Transverse colon (tissue), 4 donors: ENCODE measurements at regions not wholly inside any gene's neighbourhood (a gene's known extent, or its start where the extent isn't known, plus 50 kb on each side); places are given as distances from the start of the nearest gene placed in this dataset.

Experiments used
- DNase-seq: peaks from one replicate; pipeline ENCODE4 v3.0.0-alpha.2; 2019
- H3K27ac ChIP-seq, 4 donors: fragments of 200-600 bp; sonication (generic); 2 replicates each; pipeline ENCODE4 v1.5.1; 2016 to 2018; ENCODE audit warnings: inconsistent platforms in 4 of 4
- H3K27me3 ChIP-seq: fragments of 200-600 bp; sonication (generic); 2 replicates; pipeline ENCODE4 v1.5.1; 2017; ENCODE audit warnings: inconsistent platforms
- H3K36me3 ChIP-seq, 4 donors: fragments of 200-600 bp; sonication (generic); 2 replicates each; pipeline ENCODE4 v1.5.1; 2017 to 2019; ENCODE audit warnings: inconsistent platforms in 4 of 4
- H3K4me1 ChIP-seq, 4 donors: fragments of 200-600 bp; sonication (generic); 2 replicates each; pipeline ENCODE4 v1.5.1; 2017 to 2020; ENCODE audit warnings: inconsistent platforms in 4 of 4
- H3K4me3 ChIP-seq, 4 donors: fragments of 200-600 bp; sonication (generic); 1 replicate in 1 of 4; 2 replicates in 3 of 4; pipeline versions ENCODE4 v1.5.1 to v1.6.1; 2017 to 2019; ENCODE audit warnings: inconsistent platforms in 4 of 4
- H3K9me3 ChIP-seq, 2 donors: fragments of 200-600 bp; sonication (generic); 2 replicates each; pipeline ENCODE4 v1.5.1; 2017 to 2019; ENCODE audit warnings: inconsistent platforms in 2 of 2
- EP300 ChIP-seq: sonication (generic); formaldehyde crosslinking; IDR thresholded peaks from one replicate; pipeline ENCODE4 v1.6.1; 2017; ENCODE audit warnings: antibody characterized with exemption, low read depth
- POLR2A ChIP-seq: fragments of 450-650 bp; IDR thresholded peaks from one replicate; pipeline ENCODE4 v1.6.1; 2016; ENCODE audit warnings: antibody characterized with exemption, mild to moderate bottlenecking, moderate library complexity
- POLR2AphosphoS5 ChIP-seq, 3 donors: sonication (generic); formaldehyde crosslinking; IDR thresholded peaks; one replicate each; pipeline ENCODE4 v1.6.1; 2016; ENCODE audit warnings: antibody characterized with exemption in 3 of 3
- WGBS, 2 donors: methylation state at CpG; one replicate each; pipeline ENCODE4 v1.1.5; 2018; ENCODE audit warnings: low coverage in 1 of 2; 5-methylcytosine and 5-hydroxymethylcytosine counted together
- in situ Hi-C, 4 donors: fragments of 200-750 bp; cut with MboI; loops; one replicate each; pipeline versions ENCODE4 v1.15.0 to v1.15.1; 2017; ENCODE audit warnings: low sequenced_read_pairs in 3 of 4, low pct_ligation_motif_present in 1 of 4, low pct_unique_long_range_greater_than_20kb in 1 of 4
- intact Hi-C: fragments of 100-400 bp; cut with DNase I; formaldehyde crosslinking; loops from one replicate; pipeline ENCODE4 v1.15.1; 2023; ENCODE audit warnings: low total_unique reads
- TF ChIP-seq, protein P1 (sequence below), 5 experiments: fragments of 200-600 bp in 3 of 5; fragments of 450-650 bp in 2 of 5; sonication (generic) in 3 of 5; IDR thresholded peaks; 1 replicate in 2 of 5; 2 replicates in 3 of 5; pipeline ENCODE4 v1.5.1; 2016 to 2017; ENCODE audit warnings: antibody characterized with exemption in 5 of 5, inconsistent platforms in 3 of 5, mild to moderate bottlenecking in 2 of 5, moderate library complexity in 1 of 5

DNA sequence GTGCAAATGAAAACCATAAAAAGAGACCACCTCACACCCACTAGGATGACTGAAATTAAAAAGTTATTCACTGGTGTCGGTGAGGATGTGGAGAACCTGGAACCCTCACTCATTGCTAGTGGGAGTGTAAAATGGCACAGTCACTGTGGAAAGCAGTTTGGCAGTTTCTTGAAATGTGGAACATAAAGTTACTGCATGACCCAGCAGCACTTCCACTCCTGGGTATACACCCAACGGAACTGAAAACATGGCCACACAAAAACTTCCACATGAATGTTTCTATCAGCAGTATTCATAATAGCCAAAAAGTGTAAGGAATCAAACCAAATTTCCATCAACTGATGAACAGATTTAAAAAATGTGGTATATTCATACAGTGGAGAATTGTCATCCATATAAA is 65.1 kb upstream of the SLC66A3 start:
- Histone ChIP-seq H3K27ac (no peak overlapping the region), H3K9me3 (no peaks in the 10 kb centered on the region), H3K4me3 (no peak overlapping the region), H3K4me1 (no peaks in the 10 kb centered on the region), H3K36me3 (no peaks in the 10 kb centered on the region), H3K27me3 (no peaks in the 10 kb centered on the region)
- intact Hi-C loops (no loop called here), in situ Hi-C loops (no loop called here)
- WGBS, 2 donors = 82 to 83% methylated on average over 2 of the region's 2 CpGs
- TF ChIP-seq, protein P1, sequence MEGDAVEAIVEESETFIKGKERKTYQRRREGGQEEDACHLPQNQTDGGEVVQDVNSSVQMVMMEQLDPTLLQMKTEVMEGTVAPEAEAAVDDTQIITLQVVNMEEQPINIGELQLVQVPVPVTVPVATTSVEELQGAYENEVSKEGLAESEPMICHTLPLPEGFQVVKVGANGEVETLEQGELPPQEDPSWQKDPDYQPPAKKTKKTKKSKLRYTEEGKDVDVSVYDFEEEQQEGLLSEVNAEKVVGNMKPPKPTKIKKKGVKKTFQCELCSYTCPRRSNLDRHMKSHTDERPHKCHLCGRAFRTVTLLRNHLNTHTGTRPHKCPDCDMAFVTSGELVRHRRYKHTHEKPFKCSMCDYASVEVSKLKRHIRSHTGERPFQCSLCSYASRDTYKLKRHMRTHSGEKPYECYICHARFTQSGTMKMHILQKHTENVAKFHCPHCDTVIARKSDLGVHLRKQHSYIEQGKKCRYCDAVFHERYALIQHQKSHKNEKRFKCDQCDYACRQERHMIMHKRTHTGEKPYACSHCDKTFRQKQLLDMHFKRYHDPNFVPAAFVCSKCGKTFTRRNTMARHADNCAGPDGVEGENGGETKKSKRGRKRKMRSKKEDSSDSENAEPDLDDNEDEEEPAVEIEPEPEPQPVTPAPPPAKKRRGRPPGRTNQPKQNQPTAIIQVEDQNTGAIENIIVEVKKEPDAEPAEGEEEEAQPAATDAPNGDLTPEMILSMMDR (IDR thresholded peaks at IDR 0.05) = no peak
- no peak for TF ChIP-seq EP300
- TF ChIP-seq POLR2A = no peak
- no peak for TF ChIP-seq POLR2AphosphoS5 (IDR thresholded peaks at IDR 0.05)
- no peak for DNase-seq

DNA sequence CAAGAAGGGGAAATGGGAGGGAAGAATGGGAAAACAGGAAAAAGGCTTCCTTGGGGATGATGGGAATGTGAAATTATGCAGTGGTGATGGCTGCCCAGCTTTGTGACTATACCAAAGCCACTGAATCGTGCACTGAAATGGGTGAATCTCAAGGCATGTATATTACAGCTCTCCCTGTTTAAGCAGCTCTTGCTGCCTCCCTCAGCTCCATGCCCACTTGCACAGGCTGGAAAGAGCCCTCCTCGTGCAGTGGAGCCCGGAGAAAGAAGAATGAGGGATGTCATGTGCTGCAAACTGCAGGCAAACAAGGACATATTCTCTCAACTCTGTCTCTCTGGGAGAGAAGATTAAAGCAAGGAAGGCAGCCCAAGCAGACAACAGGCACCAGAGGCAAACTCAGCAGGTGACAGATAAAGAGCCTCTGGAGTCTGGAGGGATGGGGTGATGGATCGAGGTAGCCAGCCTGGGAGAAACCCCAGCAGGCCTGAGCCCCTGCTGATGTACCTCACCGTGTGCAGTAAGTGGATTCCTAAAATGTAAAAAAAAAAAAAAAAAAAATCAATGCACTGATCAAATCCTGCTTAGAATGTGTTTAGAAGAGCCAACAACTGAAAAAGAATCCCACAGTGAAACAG is 62.4 kb upstream of the SLC66A3 start:
- no peak for TF ChIP-seq POLR2A
- TF ChIP-seq EP300 = no peak
- TF ChIP-seq, protein P1 (IDR thresholded peaks at IDR 0.05) = no peak
- no peak for TF ChIP-seq POLR2AphosphoS5 (IDR thresholded peaks at IDR 0.05)

DNA sequence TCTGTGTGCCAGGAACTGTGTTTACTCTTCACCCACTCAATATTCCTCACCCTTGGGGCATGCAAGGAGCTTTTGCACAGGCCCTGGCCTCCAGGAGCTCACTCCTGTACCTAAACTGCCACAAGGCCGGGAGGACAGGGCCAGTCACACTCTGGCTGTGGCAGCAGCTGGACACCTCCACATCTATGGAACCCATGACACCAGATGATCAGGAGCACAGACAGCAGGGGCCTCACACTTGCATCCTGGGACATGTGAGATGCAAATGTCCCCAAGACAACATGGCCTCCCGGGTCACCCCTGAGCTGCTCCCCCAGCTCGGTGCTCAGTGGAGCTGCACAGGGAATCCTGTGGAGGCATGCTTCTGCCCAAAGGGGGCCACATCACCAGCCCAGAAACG is 61.8 kb upstream of the SLC66A3 start:
- TF ChIP-seq, protein P1 (IDR thresholded peaks at IDR 0.05) = no peak
- TF ChIP-seq EP300 (no peak), POLR2AphosphoS5 (IDR thresholded peaks at IDR 0.05) (no peak), POLR2A (no peak)
- WGBS, 2 donors = 62% methylated on average over 4 of the region's 4 CpGs; no CpG with 5 or more reads in 1 of the 2 donors
- Histone ChIP-seq H3K9me3 (no peaks in the 10 kb centered on the region), H3K27me3 (no peaks in the 10 kb centered on the region), H3K4me3 (no peak overlapping the region), H3K36me3 (no peaks in the 10 kb centered on the region), H3K27ac (no peak overlapping the region), H3K4me1 (no peaks in the 10 kb centered on the region)
- DNase-seq = no peak
- in situ Hi-C loops (no loop called here), intact Hi-C loops (no loop called here)

More for the DNA sequence above, 62.4 kb upstream of the SLC66A3 start:
- no peaks in the 10 kb centered on the region for H3K27me3 ChIP-seq
- in situ Hi-C loops = no loop called here
- H3K4me3 ChIP-seq = no peak overlapping the region
- no peaks in the 10 kb centered on the region for H3K9me3 ChIP-seq
- intact Hi-C loops = no loop called here
- H3K27ac ChIP-seq = no peak overlapping the region
- DNase-seq = no peak
- H3K4me1 ChIP-seq = no peaks in the 10 kb centered on the region
- no peaks in the 10 kb centered on the region for H3K36me3 ChIP-seq
- 72 to 80% methylated on average over 3 to 5 of the region's 5 CpGs for WGBS, 2 donors

DNA sequence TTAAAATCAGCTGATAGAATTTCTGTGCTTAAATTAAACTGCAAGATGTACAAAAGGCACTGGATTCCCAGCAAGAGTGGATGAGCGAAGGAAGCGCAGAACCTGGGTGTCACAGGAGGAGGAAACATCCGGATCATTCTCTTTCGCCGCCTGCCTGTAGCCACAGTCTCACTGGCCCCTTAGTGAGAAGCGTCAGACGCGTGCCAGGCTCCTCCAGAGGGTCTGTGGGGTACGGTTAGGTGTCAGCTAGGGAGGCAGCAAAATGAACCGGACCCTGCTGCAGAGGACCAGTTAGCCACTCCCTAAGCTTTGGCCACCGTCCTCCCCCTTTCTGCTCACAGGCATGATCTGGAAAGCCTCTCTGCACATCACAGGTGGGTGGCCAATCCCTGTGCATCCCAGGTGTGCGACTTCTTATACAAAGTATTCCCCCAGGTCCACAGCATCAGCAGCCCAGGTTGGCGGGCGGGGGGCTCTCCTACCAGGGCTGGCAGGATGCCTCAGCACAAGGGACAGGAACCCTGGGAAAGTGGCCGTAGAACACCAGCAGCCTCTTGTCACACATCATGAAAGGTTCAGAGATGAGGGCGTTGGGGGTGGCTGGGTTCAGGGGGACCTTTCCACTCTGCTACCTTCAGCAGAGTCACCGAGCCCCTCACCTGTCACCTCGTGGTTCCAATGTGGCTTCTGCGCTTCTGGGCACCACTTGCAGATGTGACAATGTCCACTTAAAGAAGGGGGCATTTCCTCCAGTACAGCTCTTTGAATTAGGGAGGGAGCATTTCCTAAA is 61.1 kb upstream of the SLC66A3 start:
- in situ Hi-C loops (no loop called here), intact Hi-C loops (no loop called here)
- no peaks in the 10 kb centered on the region for H3K36me3 ChIP-seq
- H3K4me3 ChIP-seq = no peak overlapping the region
- TF ChIP-seq, protein P1 (IDR thresholded peaks at IDR 0.05) = no peak
- TF ChIP-seq POLR2AphosphoS5 (IDR thresholded peaks at IDR 0.05) (no peak), EP300 (no peak), POLR2A (no peak)
- H3K9me3 ChIP-seq = no peaks in the 10 kb centered on the region
- DNase-seq = no peak
- 40 to 81% methylated on average over 1 to 18 of the region's 19 CpGs for WGBS, 2 donors
- no peaks in the 10 kb centered on the region for H3K27me3 ChIP-seq
- no peak overlapping the region for H3K27ac ChIP-seq
- no peaks in the 10 kb centered on the region for H3K4me1 ChIP-seq
